NCI-H526 treated with DMSO at 0.1 percent for 48 hours (cell line): ENCODE measurements at regions not wholly inside any gene's neighbourhood (a gene's known extent, or its start where the extent isn't known, plus 50 kb on each side); places are given as distances from the start of the nearest gene placed in this dataset.
A peak's percentile ranks its signal among the peaks of the same experiment; 100 is the strongest.
"Not testable (repeated sequence)": the region's sequence is repeated elsewhere in the genome, so short reads cannot be mapped to it uniquely, and the experiment has no call there.

Source experiments
- DNase-seq: peaks from one replicate; lab custom pipeline; 2025; lab: John Stamatoyannopoulos, UW

GRCh38 chr4:170591076-170591475 is 501.3 kb upstream of the AADAT start:
- DNase-seq, result no peak

DNA sequence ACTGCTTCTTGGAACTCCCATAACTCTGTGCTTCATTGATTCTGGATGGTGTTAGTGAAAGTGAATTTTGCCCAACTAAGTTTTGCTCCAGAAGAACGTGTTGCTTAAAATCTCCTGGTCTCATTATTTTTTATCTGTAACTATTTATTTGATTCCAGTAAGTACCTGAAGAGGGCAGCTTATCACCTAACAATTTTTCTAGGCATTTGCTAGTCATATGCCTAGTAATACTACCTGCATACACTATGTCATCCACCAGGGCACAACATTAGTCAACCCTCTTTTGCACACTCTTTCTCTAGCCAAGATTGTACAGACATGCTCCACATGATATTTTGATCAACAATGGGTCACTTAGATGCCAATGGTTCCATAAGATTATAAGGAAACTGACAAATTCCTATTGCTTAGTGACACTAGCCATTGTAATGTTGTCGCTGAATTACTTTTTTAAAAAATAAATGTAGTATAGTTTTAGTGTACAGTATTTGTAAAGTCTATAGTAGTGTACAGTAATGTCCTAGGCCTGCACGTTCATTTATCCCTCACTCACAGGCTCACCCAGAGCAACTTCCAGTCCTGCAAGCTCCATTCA is 499.9 kb upstream of the AADAT start:
- peak; percentile 70 for DNase-seq

DNA sequence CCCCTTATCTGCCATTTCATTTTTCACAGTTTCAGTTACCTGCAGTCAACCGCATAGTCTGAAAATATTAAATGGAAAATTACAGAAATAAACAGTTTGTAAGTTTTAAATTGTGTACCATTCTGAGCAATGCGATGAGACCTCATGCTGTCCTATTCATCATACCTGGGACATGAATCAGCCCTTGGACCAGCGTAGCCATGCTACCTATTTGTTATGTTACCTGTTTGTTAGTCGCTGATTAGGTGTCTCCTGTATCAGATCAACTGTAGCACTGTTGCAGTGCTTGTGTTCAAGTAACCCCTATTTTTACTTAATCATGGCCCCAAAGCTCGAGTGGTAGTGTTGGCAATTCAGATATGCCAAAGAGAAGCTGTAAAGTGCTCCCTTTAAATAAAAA is 492.2 kb upstream of the AADAT start:
- no peak for DNase-seq

DNA sequence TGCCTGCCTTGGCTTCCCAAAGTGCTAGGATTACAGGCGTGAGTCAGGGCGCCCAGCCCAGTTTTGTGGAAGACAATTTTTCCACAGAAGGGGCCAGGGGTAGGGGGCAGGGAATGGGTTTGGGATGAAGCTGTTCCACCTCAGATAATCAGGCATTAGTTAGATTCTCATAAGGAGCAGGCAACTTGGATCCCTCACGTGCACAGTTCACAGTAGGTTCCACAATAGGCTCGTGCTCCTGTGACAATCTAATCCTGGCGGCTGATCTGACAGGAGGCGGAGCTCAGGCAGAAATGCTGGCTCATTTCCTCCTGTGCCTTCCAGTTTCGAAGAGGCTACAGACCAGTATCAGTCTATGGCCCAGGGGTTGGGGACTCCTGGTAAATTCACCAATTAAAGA is 491.6 kb upstream of the AADAT start:
- no peak for DNase-seq

DNA sequence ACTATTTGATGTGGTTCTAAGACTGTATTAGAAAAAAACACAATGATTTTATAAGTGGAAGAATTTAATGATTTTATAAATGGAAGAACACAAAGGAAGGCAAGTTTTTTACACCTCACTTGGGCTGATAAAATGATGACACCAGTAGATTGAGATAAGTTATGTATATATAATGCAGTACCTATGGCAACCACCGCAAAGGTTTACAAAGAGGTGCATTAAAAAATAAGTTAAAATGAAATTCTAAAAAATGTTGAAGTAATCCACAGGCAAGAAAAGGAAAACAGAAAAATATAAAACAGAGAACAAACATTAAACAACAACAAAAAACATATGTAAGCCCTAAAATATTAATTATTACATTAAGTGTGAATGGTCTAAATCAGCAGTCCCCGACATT is 490.9 kb upstream of the AADAT start:
- no peak for DNase-seq

GRCh38 chr4:170538821-170539473 is 449.2 kb upstream of the AADAT start:
- no peak for DNase-seq

GRCh38 chr4:170529748-170530722 is 440.3 kb upstream of the AADAT start:
- no peak for DNase-seq

- DNase-seq, result no peak
Measured at GRCh38 chr4:170526471-170526870, 436.7 kb upstream of the AADAT start.

DNA sequence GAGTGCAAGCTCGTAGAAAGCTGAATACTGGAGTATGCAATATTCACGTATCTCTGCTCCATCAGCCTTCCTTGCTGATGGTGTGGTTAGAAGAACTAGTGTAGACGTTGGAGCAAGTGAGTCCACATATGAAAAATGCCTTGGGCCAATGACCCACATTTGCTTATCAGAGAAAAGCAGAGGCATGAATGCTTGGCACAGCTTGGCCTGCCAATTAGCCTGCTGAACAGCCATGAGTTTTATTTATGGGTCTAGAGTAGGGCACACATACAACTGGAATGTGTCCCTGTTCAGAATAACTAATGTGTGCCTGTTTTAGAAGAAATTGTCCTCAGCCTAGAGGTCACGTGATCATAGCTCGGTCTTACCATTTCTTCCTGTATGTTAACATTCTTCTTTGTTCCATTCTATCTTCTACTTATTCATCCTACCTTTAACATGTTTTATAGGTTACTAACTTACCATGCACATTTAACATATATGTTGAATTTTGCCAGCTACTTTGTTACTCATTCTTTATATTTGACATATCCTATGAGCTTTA is 432.7 kb upstream of the AADAT start:
- no peak for DNase-seq

GRCh38 chr4:170497689-170498088 is 407.9 kb upstream of the AADAT start:
- DNase-seq, result no peak

- DNase-seq, result peak; percentile 36
Measured at GRCh38 chr4:170497112-170497511, 407.4 kb upstream of the AADAT start.

DNA sequence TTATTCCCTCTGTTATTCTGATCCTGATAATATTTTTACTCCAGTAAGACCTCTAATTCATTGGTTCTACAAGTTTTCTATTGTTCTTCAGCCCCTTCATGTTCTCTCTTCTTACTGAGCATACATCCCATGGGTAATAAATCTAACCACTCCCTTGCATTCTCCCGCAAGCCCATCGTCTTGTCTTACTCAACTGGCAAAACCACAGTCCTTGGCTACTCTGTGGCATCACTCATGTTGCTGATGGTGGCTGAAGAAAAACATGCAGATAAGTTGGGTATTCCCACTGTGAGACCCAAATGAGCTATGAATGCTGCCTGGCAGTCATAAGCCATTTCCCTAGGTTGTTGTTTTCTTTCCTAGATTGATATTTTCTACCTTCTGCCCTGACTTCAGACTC is 402.2 kb upstream of the AADAT start:
- DNase-seq, result no peak

- no peak for DNase-seq
Measured at GRCh38 chr4:170476351-170476750, 386.6 kb upstream of the AADAT start.

GRCh38 chr4:170465429-170465828 is 375.7 kb upstream of the AADAT start:
- DNase-seq, result no peak

DNA sequence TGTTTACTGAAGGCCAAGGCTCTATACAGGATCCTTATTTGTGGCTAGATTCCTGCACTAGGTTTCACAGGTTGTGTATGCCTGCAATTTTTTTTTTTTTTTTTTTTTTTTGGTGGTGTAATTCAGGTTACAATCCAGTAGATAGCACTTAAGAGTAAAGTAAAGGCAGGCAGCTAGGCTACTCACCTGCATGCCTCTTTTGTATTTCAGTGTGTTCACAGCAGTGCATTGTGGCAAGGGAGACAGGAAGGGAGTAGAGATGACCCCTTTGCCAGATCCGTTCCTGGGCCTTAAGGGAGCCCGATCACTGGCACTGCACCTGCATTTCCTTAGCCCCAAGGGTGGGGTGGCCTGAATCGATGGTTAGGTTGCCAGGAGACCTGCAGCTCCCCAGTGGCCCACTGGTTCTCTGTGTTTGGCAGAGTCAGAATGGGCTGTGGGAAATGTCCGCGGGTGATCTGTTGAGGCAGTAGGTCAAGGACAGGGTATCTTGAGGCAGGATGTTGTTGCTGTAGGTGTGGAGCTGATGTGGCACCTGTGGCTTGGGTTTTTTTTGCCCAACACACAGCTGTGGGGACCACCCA is 374.9 kb upstream of the AADAT start:
- no peak for DNase-seq

DNA sequence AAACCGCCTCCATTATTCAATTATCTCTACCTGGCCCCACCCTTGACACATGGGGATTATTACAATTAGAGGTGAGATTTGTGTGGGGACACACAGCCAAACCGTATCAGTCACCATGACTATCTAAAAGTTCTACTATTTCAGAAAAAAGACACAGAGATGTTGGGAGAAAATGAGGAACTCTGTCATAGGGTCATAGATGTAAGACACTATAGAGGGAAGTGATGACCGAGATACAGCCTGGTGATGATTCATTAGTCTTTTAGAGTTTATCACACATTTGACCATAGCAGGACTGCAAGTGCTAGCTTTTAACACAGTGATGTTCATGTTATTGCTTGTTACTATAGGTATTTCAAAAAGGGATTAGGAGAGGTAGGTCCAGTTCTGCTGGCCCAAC is 357.0 kb upstream of the AADAT start:
- no peak for DNase-seq

DNA sequence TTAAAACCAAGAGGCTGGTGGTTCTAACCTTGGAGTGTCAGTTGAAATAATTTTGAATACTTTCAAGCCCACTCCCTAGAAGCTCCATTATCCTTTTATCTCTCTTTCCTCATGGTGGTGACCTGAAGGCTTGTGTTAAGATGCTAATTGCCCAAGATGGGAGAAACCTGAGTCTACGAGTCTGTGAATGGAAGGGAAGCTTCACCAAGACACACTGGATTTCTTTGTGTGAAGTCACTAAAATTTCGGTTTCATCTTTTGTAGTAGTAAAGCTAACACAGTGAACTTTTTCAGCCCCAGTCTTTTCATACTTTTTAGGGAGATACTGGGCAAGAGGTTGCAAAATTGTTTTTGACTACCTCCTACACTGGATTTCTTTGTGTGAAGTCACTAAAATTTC is 351.4 kb upstream of the AADAT start:
- not testable (repeated sequence) for DNase-seq

DNA sequence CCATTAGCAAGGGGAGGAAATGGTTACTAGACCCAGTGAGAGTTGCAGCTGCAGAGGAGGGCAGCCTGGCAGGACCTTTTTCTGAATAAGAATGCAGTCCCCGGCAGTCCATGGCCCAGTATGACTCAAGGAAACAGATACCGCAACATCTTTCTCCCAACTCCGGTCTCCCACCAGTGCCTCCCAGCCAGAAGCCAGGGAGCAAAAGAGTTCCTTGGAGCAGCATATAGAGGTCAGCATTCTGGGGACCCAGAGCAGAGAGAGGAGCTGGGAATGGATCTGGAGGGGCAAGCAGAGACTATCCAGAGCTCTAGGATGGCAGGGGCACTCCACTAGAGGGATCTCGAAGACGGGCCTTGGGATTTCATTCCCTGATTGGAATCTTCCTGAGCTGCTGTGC is 339.2 kb upstream of the AADAT start:
- DNase-seq, result no peak

GRCh38 chr4:170425521-170426143 is 335.9 kb upstream of the AADAT start:
- DNase-seq, result no peak

- no peak for DNase-seq
Measured at GRCh38 chr4:170425040-170425439, 335.3 kb upstream of the AADAT start.

DNA sequence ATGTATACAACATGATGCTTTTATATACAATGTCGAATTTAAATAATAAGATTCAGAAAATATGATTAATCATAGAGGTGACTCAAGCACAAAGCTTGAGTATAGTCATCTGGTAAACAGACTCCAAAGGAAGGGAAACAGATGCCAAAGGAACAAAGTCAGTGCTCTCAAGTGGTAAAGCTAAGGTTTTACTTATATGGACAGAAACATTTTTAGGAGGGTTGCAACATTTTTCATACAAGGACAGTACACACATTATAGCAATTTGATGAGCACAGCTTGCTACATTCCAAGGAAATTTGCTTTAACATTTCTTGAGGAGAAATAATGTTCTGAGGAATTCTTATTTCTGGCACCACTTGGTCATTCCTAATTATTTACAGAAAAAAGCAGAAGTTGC is 333.4 kb upstream of the AADAT start:
- no peak for DNase-seq

DNA sequence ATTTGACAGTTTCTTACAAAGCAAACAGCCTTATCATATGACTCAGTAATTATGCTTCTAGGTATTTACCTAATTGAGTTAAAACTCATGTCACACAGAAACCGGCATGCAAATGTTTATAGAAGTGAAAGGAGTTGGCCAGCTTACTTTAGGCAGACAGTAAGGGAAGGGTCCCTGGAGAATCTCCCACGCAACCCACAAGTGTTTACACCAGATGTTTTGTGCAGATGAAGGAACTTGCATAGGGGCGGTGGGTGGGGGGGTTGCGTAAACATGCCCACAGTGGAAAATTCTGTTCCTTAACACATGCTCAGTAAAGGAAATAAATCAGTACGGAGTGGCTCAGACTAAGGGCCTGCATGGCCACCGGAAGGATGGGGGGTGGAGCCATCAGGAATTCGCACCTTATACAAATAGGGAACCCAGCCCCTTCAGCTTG is 330.5 kb upstream of the AADAT start:
- peak; percentile 90 for DNase-seq
